WTC11 (cell line): ENCODE measurements at regions not wholly inside any gene's neighbourhood (a gene's known extent, or its start where the extent isn't known, plus 50 kb on each side); places are given as distances from the start of the nearest gene placed in this dataset.

Experiments used
- ATAC-seq: fragments of 200-7000 bp; cut with Tn5 transposase; 2 replicates; pipeline ENCODE4 v1.10.0; 2021; ENCODE audit warnings: mild to moderate bottlenecking, moderate library complexity
- CTCF ChIA-PET: fragments of 300-600 bp; sonication (Branson Sonifier 250); formaldehyde crosslinking; loops from one replicate; lab custom pipeline; 2021; ENCODE audit warnings: antibody characterized with exemption; lab: Charles Lee
- POLR2A ChIA-PET: fragments of 350-600 bp; sonication (Branson Sonifier 250); formaldehyde crosslinking; loops from one replicate; lab custom pipeline; 2021; ENCODE audit warnings: antibody characterized with exemption; lab: Charles Lee
- DNase-seq: peaks from one replicate; pipeline ENCODE4 v3.0.0; 2021; ENCODE audit warnings: low spot score
- H3K27ac Mint-ChIP-seq: 2 replicates; pipeline ENCODE4 v1.8.0; 2021; ENCODE audit warnings: mixed read lengths
- H3K27me3 Mint-ChIP-seq: 2 replicates; pipeline ENCODE4 v1.8.0; 2021; ENCODE audit warnings: low read depth, mild to moderate bottlenecking, moderate library complexity, mixed read lengths
- H3K36me3 Mint-ChIP-seq: 2 replicates; pipeline ENCODE4 v1.8.0; 2021; ENCODE audit warnings: mixed read lengths
- H3K4me1 Mint-ChIP-seq: 2 replicates; pipeline ENCODE4 v1.8.0; 2022; ENCODE audit warnings: mixed read lengths
- H3K4me3 Mint-ChIP-seq: 2 replicates; pipeline ENCODE4 v1.8.0; 2021; ENCODE audit warnings: mild to moderate bottlenecking, moderate library complexity, mixed read lengths
- H3K9me3 Mint-ChIP-seq: 2 replicates; pipeline ENCODE4 v1.8.0; 2021; ENCODE audit warnings: mixed read lengths
- ELF4 ChIP-seq: sonication (generic); formaldehyde crosslinking; IDR thresholded peaks from 2 replicates; pipeline ENCODE4 v1.8.1; 2022; ENCODE audit warnings: low read depth, mild to moderate bottlenecking, moderate library complexity, missing genetic modification reagents
- FOXJ3 ChIP-seq: sonication (generic); formaldehyde crosslinking; IDR thresholded peaks from 2 replicates; pipeline ENCODE4 v1.9.0; 2021; ENCODE audit warnings: missing genetic modification reagents, mild to moderate bottlenecking, borderline replicate concordance
- MYBL2 ChIP-seq: sonication (generic); formaldehyde crosslinking; IDR thresholded peaks from 2 replicates; pipeline ENCODE4 v1.8.1; 2023; ENCODE audit warnings: mild to moderate bottlenecking, moderate library complexity, missing genetic modification reagents
- NR1H2 ChIP-seq: sonication (generic); formaldehyde crosslinking; IDR thresholded peaks from 2 replicates; pipeline ENCODE4 v1.9.0; 2021; ENCODE audit warnings: mild to moderate bottlenecking, moderate library complexity, missing genetic modification reagents
- PRRX2 ChIP-seq: fragments of 250-450 bp; sonication (Bioruptor Pico); IDR thresholded peaks from 2 replicates; pipeline ENCODE4 v1.8.0; 2021; ENCODE audit warnings: mild to moderate bottlenecking
- RELA ChIP-seq: sonication (generic); formaldehyde crosslinking; IDR thresholded peaks from 2 replicates; pipeline ENCODE4 v1.8.1; 2022; ENCODE audit warnings: missing genetic modification reagents, mild to moderate bottlenecking, borderline replicate concordance
- TEAD4 ChIP-seq: sonication (generic); formaldehyde crosslinking; IDR thresholded peaks from 2 replicates; pipeline ENCODE4 v1.8.0; 2022; ENCODE audit warnings: mild to moderate bottlenecking, missing genetic modification reagents
- ZNF121 ChIP-seq: sonication (generic); formaldehyde crosslinking; IDR thresholded peaks from 2 replicates; pipeline ENCODE4 v1.8.0; 2023; ENCODE audit warnings: missing genetic modification reagents
- ZNF423 ChIP-seq: fragments of 250-450 bp; sonication (Bioruptor Pico); IDR thresholded peaks from 2 replicates; pipeline ENCODE4 v2.1.2; 2022; ENCODE audit warnings: mild to moderate bottlenecking, moderate library complexity
- ZNF671 ChIP-seq: fragments of 250-450 bp; sonication (Bioruptor Pico); IDR thresholded peaks from 2 replicates; pipeline ENCODE4 v1.8.0; 2021; ENCODE audit warnings: mild to moderate bottlenecking
- TF ChIP-seq, protein P1 (sequence below): fragments of 250-450 bp; sonication (Bioruptor Pico); conservative IDR thresholded peaks from 2 replicates; pipeline ENCODE4 v1.9.0; 2021; ENCODE audit warnings: mild to moderate bottlenecking
- TF ChIP-seq, protein P2 (sequence below): sonication (generic); formaldehyde crosslinking; IDR thresholded peaks from 2 replicates; pipeline ENCODE4 v1.8.0; 2022; ENCODE audit warnings: missing genetic modification reagents
- TF ChIP-seq, protein P3 (sequence below): sonication (generic); formaldehyde crosslinking; IDR thresholded peaks from 2 replicates; pipeline ENCODE4 v1.8.1; 2022; ENCODE audit warnings: low read depth, missing genetic modification reagents, borderline replicate concordance
- TF ChIP-seq, protein P4 (sequence below): sonication (generic); formaldehyde crosslinking; IDR thresholded peaks from 2 replicates; pipeline ENCODE4 v1.8.1; 2023; ENCODE audit warnings: mild to moderate bottlenecking, moderate library complexity, missing genetic modification reagents
- TF ChIP-seq, protein P5 (sequence below): sonication (generic); formaldehyde crosslinking; conservative IDR thresholded peaks from 2 replicates; pipeline ENCODE4 v1.8.1; 2023; ENCODE audit warnings: mild to moderate bottlenecking, low read depth, missing genetic modification reagents, moderate library complexity
- TF ChIP-seq, protein P6 (sequence below): sonication (generic); formaldehyde crosslinking; IDR thresholded peaks from 2 replicates; pipeline ENCODE4 v1.8.0; 2022; ENCODE audit warnings: mild to moderate bottlenecking, missing genetic modification reagents
- TF ChIP-seq, protein P7 (sequence below): fragments of 250-450 bp; sonication (Bioruptor Pico); IDR thresholded peaks from 2 replicates; pipeline ENCODE4 v2.1.2; 2022; ENCODE audit warnings: mild to moderate bottlenecking, moderate library complexity
- TF ChIP-seq, protein P8 (sequence below): sonication (generic); formaldehyde crosslinking; IDR thresholded peaks from 2 replicates; pipeline ENCODE4 v1.8.1; 2023; ENCODE audit warnings: mild to moderate bottlenecking, missing genetic modification reagents, moderate library complexity
- TF ChIP-seq, protein P9 (sequence below): fragments of 250-450 bp; sonication (Bioruptor Pico); IDR thresholded peaks from 2 replicates; pipeline ENCODE4 v1.9.0; 2021; ENCODE audit warnings: moderate library complexity, mild to moderate bottlenecking, inconsistent platforms, borderline replicate concordance

DNA sequence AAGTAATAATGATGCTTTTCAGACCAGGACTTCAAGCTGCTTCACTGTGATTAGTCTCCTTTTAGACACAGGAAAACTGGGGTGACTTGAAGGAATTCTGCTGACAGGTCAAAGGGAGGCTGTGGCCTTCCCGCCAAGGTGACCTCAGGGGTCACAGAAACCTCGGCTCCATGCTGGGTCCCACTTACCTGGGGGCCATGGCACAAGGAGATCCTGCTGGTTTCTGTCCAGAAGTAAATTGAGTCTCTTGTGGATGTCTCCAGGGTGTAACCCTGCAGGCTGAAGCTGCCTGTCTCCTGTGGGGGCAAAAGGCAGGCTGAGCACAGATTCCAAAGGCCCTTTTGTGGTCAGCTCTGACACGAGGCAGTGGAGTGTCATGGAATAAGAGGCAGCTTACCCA, 138.7 kb upstream of the MED13L start:
- Mint-ChIP-seq H3K27ac (no peak overlapping the region), H3K4me3 (no peak overlapping the region), H3K4me1 (peaks cover 3% of the 10 kb centered on the region; the same call in 1 of the 2 replicates), H3K9me3 (no peaks in the 10 kb centered on the region), H3K27me3 (no peaks in the 10 kb centered on the region; the same call in 1 of the 2 replicates), H3K36me3 (no peaks in the 10 kb centered on the region)
- TF ChIP-seq ZNF423 (CRISPR knock-in tag): peak; percentile 74
- TF ChIP-seq, protein P1, sequence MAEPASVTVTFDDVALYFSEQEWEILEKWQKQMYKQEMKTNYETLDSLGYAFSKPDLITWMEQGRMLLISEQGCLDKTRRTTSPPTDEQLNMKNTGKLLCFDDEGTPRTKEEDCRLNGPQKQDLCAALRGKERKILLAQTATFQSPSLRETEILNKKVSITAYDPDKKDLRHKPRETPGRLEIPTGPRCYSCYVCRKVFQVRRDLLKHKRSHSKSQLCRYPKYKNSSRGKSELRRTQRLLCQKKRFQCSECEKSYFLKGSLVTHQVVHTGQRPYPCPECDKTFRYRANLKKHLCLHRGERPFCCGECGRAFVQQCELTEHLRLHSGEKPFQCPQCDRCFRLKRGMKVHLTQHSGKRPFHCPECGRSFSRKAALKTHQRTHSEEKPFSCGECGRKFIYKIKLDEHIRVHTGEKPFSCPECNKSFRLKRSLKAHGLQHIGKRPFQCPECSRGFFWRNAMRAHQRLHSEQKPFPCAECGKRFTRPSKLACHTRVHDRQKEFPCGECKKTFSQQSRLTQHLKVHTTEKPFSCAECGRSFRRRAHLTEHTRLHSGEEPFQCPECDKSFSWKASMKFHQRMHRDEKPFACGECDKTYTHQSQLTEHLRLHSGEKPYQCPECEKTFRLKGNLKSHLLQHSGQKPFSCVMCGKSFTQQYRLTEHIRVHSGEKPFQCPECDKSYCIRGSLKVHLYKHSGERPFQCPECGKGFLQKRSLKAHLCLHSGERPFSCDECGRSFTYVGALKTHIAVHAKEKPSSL (CRISPR knock-in tag): no peak
- POLR2A ChIA-PET: interaction anchor here (0.6 kb wide), 1 partner anchor 435 kb away, joined by 3 read pairs; no protein-coding TSS in a partner anchor
- peak; percentile 41; the same call in 1 of the 2 replicates for ATAC-seq
- no peak for DNase-seq
- CTCF ChIA-PET: interaction anchor here (0.7 to 1.0 kb wide), 3 partner anchors 11 to 194 kb away, joined by 3 to 5 read pairs (median 3); no protein-coding TSS in a partner anchor

DNA sequence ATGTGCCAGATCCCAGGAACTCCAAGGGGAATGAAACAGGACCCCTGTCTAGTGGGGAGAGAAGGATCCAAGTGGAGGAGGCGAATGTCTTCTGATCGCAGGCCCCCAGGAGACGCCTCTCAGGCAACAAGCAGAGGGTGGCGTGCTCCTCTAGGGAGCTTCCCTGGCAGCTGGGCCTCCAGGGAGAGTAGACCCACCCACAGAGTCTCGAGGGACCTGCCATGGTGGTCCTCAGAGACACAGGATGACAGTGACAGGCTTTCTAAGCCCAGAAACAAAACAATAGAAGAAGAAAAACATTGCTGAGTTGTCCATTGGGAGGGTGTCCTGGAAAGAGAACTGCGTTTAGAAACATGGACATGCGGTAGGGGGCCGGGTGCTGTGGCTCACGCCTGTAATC, 140.6 kb upstream of the MAP1LC3B2 start:
- POLR2A ChIA-PET: no interaction called here
- Mint-ChIP-seq H3K36me3 (peaks cover 5% of the 10 kb centered on the region; the same call in 1 of the 2 replicates), H3K9me3 (peaks cover 8% of the 10 kb centered on the region), H3K4me1 (peaks cover 3% of the 10 kb centered on the region; the same call in 1 of the 2 replicates), H3K27ac (no peak overlapping the region), H3K27me3 (no peaks in the 10 kb centered on the region; the same call in 1 of the 2 replicates), H3K4me3 (no peak overlapping the region)
- ATAC-seq: no peak
- CTCF ChIA-PET: no interaction called here
- DNase-seq: no peak
- TF ChIP-seq, protein P2, sequence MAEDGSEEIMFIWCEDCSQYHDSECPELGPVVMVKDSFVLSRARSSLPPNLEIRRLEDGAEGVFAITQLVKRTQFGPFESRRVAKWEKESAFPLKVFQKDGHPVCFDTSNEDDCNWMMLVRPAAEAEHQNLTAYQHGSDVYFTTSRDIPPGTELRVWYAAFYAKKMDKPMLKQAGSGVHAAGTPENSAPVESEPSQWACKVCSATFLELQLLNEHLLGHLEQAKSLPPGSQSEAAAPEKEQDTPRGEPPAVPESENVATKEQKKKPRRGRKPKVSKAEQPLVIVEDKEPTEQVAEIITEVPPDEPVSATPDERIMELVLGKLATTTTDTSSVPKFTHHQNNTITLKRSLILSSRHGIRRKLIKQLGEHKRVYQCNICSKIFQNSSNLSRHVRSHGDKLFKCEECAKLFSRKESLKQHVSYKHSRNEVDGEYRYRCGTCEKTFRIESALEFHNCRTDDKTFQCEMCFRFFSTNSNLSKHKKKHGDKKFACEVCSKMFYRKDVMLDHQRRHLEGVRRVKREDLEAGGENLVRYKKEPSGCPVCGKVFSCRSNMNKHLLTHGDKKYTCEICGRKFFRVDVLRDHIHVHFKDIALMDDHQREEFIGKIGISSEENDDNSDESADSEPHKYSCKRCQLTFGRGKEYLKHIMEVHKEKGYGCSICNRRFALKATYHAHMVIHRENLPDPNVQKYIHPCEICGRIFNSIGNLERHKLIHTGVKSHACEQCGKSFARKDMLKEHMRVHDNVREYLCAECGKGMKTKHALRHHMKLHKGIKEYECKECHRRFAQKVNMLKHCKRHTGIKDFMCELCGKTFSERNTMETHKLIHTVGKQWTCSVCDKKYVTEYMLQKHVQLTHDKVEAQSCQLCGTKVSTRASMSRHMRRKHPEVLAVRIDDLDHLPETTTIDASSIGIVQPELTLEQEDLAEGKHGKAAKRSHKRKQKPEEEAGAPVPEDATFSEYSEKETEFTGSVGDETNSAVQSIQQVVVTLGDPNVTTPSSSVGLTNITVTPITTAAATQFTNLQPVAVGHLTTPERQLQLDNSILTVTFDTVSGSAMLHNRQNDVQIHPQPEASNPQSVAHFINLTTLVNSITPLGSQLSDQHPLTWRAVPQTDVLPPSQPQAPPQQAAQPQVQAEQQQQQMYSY (CRISPR knock-in tag): no peak
- no peak for TF ChIP-seq FOXJ3
- no peak for TF ChIP-seq ZNF671 (CRISPR knock-in tag)
- no peak for TF ChIP-seq MYBL2 (CRISPR knock-in tag)
- TF ChIP-seq, protein P3, sequence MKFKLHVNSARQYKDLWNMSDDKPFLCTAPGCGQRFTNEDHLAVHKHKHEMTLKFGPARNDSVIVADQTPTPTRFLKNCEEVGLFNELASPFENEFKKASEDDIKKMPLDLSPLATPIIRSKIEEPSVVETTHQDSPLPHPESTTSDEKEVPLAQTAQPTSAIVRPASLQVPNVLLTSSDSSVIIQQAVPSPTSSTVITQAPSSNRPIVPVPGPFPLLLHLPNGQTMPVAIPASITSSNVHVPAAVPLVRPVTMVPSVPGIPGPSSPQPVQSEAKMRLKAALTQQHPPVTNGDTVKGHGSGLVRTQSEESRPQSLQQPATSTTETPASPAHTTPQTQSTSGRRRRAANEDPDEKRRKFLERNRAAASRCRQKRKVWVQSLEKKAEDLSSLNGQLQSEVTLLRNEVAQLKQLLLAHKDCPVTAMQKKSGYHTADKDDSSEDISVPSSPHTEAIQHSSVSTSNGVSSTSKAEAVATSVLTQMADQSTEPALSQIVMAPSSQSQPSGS (CRISPR knock-in tag): no peak
- no peak for TF ChIP-seq PRRX2 (CRISPR knock-in tag)
- TF ChIP-seq, protein P4, sequence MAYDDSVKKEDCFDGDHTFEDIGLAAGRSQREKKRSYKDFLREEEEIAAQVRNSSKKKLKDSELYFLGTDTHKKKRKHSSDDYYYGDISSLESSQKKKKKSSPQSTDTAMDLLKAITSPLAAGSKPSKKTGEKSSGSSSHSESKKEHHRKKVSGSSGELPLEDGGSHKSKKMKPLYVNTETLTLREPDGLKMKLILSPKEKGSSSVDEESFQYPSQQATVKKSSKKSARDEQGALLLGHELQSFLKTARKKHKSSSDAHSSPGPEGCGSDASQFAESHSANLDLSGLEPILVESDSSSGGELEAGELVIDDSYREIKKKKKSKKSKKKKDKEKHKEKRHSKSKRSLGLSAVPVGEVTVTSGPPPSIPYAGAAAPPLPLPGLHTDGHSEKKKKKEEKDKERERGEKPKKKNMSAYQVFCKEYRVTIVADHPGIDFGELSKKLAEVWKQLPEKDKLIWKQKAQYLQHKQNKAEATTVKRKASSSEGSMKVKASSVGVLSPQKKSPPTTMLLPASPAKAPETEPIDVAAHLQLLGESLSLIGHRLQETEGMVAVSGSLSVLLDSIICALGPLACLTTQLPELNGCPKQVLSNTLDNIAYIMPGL: no peak
- TF ChIP-seq ELF4: no peak
- TF ChIP-seq, protein P5, sequence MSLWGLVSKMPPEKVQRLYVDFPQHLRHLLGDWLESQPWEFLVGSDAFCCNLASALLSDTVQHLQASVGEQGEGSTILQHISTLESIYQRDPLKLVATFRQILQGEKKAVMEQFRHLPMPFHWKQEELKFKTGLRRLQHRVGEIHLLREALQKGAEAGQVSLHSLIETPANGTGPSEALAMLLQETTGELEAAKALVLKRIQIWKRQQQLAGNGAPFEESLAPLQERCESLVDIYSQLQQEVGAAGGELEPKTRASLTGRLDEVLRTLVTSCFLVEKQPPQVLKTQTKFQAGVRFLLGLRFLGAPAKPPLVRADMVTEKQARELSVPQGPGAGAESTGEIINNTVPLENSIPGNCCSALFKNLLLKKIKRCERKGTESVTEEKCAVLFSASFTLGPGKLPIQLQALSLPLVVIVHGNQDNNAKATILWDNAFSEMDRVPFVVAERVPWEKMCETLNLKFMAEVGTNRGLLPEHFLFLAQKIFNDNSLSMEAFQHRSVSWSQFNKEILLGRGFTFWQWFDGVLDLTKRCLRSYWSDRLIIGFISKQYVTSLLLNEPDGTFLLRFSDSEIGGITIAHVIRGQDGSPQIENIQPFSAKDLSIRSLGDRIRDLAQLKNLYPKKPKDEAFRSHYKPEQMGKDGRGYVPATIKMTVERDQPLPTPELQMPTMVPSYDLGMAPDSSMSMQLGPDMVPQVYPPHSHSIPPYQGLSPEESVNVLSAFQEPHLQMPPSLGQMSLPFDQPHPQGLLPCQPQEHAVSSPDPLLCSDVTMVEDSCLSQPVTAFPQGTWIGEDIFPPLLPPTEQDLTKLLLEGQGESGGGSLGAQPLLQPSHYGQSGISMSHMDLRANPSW (CRISPR knock-in tag): no peak
- no peak for TF ChIP-seq ZNF121 (CRISPR knock-in tag)
- TF ChIP-seq, protein P6, sequence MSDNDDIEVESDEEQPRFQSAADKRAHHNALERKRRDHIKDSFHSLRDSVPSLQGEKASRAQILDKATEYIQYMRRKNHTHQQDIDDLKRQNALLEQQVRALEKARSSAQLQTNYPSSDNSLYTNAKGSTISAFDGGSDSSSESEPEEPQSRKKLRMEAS (CRISPR knock-in tag): no peak
- no peak for TF ChIP-seq TEAD4 (CRISPR knock-in tag)
- TF ChIP-seq, protein P7, sequence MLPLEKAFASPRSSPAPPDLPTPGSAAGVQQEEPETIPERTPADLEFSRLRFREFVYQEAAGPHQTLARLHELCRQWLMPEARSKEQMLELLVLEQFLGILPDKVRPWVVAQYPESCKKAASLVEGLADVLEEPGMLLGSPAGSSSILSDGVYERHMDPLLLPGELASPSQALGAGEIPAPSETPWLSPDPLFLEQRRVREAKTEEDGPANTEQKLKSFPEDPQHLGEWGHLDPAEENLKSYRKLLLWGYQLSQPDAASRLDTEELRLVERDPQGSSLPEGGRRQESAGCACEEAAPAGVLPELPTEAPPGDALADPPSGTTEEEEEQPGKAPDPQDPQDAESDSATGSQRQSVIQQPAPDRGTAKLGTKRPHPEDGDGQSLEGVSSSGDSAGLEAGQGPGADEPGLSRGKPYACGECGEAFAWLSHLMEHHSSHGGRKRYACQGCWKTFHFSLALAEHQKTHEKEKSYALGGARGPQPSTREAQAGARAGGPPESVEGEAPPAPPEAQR: no peak
- TF ChIP-seq, protein P8, sequence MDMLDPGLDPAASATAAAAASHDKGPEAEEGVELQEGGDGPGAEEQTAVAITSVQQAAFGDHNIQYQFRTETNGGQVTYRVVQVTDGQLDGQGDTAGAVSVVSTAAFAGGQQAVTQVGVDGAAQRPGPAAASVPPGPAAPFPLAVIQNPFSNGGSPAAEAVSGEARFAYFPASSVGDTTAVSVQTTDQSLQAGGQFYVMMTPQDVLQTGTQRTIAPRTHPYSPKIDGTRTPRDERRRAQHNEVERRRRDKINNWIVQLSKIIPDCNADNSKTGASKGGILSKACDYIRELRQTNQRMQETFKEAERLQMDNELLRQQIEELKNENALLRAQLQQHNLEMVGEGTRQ (CRISPR knock-in tag): no peak
- TF ChIP-seq RELA (CRISPR knock-in tag): no peak
- TF ChIP-seq, protein P9, sequence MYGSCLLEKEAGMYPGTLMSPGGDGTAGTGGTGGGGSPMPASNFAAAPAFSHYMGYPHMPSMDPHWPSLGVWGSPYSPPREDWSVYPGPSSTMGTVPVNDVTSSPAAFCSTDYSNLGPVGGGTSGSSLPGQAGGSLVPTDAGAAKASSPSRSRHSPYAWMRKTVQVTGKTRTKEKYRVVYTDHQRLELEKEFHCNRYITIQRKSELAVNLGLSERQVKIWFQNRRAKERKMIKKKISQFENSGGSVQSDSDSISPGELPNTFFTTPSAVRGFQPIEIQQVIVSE (CRISPR knock-in tag): no peak
- TF ChIP-seq NR1H2 (CRISPR knock-in tag): no peak
